GDM1 (cell line): ENCODE measurements at regions not wholly inside any gene's neighbourhood (a gene's known extent, or its start where the extent isn't known, plus 50 kb on each side); places are given as distances from the start of the nearest gene placed in this dataset.
"Not testable (repeated sequence)": the region's sequence is repeated elsewhere in the genome, so short reads cannot be mapped to it uniquely, and the experiment has no call there.

ENCODE experiments used
- DNase-seq: peaks from one replicate; lab custom pipeline; 2025; lab: John Stamatoyannopoulos, UW

DNA sequence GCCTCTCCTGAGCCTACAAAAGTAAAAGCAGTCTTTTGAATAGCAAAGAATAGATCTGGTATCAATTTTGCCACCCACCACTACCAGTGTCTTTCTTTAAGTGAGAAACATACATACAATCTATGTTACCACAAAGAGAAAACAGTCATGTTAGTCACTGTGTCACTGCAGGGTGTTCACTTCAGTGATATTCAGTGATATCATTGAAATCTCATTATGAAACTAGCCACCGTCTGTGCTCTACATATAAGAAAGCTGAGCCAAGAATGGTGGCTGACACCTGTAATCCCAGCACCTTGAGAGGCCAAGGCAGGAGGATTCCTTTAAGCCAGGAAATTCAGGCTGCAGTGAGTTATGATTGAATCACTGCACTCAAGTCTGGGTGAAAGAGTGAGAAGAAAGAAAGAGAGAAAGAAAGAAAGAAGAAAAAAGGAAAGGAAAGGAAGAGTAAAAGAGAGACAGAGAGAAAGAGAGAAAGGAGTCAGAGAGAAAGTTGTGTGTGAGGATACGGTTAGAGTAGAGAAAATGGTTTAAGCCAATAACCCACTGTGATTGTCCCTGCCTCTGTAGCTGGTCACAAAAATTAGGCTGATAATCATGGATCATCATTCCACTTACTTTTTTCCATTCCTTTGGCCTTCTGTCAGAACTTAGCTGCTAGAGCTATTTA, 847.1 kb downstream of the FAM181B start:
- no peak for DNase-seq

GRCh38 chr11:81874635-81875034, 859.0 kb downstream of the FAM181B start:
- DNase-seq = no peak

DNA sequence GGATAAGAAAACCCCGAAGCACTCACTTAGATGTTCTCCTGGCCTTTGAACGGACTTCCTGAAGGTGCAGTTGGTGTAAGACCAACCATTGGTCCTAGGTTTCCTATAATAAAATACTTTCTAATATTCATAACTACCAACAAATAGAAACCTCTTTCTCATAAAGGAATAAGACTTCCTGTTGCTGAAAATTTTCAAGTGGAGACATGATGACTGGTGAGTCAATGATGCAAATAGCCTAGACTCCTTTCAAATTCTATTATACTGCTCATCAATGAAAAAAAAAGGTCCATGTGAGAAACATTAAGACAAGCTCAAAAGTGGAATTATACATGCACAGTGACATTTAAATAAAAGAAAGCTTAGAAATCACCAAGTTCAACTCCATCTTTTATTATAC, 862.8 kb downstream of the FAM181B start:
- DNase-seq = no peak

DNA sequence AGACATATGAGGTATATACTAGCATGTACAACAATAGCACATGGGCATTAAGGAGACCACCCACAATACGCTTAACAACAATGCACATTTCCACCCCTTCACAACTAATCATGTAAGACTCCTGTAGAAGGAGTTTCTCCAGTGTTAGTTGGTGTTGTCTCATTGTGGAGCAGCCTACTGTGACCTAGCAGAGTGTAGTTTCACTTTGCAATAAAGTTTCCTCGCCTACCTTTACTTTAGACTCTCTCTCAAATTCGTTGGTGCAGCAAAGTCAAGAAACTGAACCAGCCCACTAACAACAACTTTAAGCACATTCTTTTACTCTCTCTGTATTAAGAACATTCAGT, 863.6 kb downstream of the FAM181B start:
- no peak for DNase-seq

DNA sequence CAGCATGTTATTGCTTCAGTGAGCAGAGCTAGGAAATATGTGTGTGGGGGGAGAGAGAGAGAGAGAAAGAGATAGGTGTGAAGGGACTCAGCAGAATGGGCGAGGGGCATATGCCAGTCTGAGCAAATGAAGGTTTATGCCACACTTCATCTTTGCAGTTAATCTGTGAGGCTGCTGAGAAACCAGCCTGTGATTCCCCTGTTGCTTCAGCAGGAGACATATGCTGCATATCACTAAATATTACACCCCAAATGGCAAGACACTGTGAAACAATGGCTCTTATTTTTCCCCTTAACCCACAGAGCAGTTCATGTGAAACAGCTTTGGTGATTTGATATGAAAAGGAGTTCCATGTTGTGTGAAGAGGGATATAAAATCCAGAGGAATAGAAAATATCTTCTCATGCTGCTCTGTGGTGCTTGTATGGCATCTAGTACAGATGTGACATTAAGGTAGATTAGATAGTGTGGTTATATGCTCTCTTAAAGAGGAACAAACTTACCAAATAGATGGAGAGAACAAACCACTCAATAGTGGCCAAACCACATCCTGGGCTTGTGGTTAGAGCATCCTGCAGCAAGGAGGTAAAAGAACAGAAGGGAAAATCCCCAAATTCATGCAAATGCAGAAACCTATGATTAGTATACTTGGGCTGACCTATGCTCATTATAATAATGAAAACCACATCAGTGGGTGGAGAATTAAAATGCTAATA, 864.2 kb downstream of the FAM181B start:
- peak; percentile 50 for DNase-seq

DNA sequence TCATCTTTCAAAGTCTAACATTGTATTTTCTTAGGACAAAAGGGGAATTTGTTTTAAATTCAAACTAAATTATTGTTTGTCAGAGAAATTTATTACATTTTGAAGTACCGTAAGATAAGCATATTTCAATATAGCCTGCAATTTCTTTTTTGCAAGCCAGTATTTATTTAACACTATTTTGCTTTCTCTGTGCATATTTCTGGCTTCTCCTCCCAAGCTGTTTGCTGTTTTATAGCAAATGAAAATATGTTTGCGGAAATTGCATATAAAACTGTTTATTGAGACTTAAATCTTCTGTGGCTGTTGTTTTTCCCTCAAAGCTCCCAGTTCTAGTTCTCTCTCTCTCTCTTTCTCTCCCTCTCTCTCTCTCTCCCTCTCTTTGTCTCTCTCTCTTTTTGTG, 866.8 kb downstream of the FAM181B start:
- no peak for DNase-seq

- no peak for DNase-seq
Observed at GRCh38 chr11:81857386-81857785, 876.3 kb downstream of the FAM181B start.

DNA sequence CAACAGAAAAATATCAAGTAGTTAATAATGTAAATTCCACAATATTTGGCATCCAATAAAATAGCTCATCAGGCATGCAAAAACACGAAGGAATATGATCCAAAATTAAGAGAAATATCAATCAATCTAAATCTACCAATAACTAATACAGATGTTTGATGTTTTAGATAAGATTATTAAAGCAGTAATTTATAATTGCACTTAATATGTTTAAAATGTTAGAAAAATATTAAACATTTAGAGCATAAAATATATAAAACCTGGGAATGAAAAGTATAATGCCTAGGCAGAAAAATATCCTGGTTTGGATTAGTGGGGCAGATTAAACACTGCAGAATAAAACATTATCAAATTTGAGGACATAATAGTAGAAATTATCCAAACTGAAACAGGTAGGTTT, 879.9 kb downstream of the FAM181B start:
- DNase-seq = no peak

DNA sequence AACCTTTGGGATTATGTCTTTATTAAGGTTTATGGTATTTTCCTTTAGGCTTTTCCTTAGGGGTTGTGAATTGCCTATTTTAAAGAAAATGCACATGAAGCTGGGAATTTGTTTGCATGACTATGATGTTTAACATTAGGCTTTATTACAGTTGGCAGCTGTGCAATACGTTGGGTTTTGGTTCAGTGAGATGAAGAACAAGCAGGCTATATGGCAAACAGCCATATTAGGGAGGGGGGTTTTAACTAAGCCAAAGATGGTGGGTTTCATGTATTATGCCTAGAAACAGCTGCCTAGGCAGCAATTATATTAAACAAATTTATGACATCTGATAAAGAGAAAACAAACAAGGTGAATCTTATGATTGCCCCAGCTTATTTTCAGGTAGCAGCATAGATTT, 880.8 kb downstream of the FAM181B start:
- DNase-seq = no peak

DNA sequence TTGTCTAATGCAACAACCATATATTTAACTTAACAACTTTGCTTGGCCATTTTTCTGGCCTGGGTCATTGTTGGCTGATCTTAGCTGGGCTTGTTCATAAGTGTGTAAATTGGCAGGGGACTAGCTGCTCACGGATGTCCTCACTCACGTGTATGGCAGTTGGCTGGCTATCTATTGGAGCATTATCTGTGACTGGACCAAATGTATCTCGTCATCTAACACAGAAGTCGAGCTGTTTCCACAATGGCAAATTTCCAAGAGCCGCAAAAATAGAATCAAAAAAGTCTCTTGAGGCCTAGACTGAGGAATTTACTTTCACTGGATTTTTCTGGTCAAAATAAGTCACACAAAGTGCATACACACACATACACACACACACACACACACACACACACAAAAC, 893.3 kb downstream of the FAM181B start:
- no peak for DNase-seq

DNA sequence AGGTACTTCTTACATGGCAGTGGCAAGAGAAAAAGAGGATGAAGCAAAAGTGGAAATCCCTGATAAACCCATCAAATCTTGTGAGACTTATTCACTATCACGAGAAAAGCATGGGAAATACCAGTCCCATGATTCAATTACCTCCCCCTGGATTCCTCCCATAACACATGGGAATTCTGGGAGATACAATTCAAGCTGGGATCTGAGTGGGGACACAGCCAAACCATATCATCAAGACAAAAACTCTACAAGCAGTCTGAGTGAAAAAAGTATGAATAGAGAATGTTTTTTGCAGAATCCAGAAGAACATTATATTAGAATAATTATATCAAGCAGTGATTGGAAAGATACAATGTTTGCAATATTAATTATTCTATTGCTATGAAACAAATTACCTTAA, 893.7 kb downstream of the FAM181B start:
- DNase-seq = no peak

DNA sequence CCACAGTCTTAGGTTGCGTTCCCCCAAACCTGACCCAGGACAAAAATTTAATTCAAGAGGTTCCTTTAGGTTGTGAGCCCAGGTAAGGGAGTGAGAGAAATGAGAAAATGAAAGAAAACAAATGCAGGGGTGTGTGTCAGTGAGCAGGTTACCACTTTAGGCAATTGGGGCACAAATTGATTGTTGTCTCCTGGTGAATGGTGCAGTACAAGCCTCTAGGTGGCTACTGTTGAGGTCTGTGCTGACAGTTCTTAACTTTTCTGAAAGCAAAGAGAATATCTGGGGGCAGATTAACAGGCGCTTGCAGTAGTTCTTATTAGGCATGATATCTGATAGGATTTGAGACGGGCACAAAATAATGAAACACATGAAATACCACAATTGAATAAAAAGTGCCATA, 894.6 kb downstream of the FAM181B start:
- DNase-seq = no peak

GRCh38 chr11:81829976-81830375, 903.7 kb downstream of the FAM181B start:
- DNase-seq = no peak

- DNase-seq = no peak
Observed at GRCh38 chr11:81825346-81825745, 908.3 kb downstream of the FAM181B start.

DNA sequence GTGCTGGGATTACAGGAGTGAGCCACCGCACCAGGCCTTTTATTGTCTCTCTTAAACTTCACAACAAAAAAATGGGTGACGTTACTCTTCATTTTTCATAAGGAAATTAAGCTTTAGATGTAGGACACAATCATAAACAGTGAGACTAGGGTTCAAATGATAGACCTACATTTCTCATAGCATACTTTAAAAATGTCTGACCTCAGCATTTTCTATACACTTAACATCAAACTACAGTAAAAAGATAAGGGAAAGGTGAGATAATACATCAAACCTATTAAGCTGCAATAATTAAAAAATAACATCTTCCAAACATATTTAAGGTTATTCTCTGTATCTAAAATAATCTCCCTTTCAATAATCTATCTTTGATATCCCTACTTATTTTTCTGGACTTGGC, 914.2 kb downstream of the FAM181B start:
- DNase-seq = no peak

GRCh38 chr11:81804858-81805257, 928.8 kb downstream of the FAM181B start:
- DNase-seq = no peak

- DNase-seq = no peak
Observed at GRCh38 chr11:81802591-81802990, 931.1 kb downstream of the FAM181B start.

DNA sequence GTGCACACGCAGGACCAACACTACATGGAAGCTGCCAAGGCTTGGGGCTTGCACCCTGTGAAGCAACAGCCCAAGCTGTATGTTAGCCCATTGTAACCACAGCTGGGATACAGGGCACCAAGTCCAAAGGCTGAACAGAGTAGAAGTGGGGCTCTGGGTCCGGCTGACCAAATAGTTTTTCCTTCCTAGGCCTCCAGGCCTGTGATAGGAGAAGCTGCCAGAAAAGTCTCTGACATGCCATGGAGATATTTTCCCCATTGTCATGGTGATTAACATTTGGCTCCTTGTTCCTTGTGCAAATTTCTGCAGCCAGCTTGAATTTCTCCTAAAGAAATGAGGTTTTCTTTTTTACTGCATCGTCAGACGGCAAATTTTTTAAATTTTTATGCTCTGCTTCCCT, 941.2 kb downstream of the FAM181B start:
- no peak for DNase-seq

GRCh38 chr11:81787584-81788049, 946.0 kb downstream of the FAM181B start:
- DNase-seq = no peak

DNA sequence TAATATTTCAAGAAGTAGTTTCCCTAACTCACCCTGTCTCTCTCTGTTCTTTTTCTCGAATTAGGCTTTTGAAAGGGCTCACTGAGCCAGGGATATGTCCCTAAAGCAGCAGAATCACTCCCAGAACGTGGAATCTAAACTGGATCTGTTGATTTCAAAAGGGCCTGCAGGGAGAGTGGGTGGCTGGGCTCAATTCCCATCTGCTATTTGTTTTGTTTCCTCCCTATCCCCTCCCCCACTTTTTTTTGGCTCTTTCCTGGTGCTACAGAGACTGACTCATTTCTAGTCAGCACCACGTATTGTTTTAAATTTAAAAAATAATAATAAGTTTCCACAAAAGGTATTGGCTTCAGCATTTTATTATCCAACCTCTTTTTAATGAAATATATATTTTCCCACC, 961.5 kb downstream of the FAM181B start:
- DNase-seq = no peak

- DNase-seq = not testable (repeated sequence)
Observed at GRCh38 chr11:81769906-81770305, 963.8 kb downstream of the FAM181B start.

GRCh38 chr11:81756864-81757595, 976.6 kb downstream of the FAM181B start:
- DNase-seq = no peak

- no peak for DNase-seq
Observed at GRCh38 chr11:81749245-81749644, 984.4 kb downstream of the FAM181B start.
